ENCODE measurements at regions not wholly inside any gene's neighbourhood (a gene's known extent, or its start where the extent isn't known, plus 50 kb on each side); places are given as distances from the start of the nearest gene placed in this dataset.

DNA sequence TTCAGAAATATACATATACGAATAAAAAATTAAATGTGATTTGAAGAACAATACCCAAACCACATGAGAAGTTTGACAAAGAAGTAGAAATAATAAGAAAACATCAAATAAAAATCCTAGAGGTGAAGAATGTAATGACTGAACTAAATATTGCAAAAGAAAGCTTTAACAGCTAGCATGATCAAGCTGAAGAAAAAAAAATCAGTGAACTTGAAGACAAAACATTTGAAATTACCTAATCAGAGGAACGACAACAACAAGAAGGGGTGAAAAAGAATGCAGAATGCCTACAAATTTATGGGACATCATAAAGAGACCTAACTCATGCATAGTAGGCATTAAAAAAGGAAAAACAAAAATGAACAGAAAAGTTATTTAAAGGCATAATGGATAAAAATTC is 60.5 kb upstream of the SPEF2 start:
- TF ChIP-seq EZH2phosphoT487 (IDR thresholded peaks at IDR 0.05; ENCODE audit: insufficient read depth, low read depth) (no peak), EZH2 (IDR thresholded peaks at IDR 0.05; ENCODE audit: insufficient read depth, poor library complexity, severe bottlenecking) (no peak)
